Breast epithelium (tissue), 3 donors: ENCODE measurements at regions not wholly inside any gene's neighbourhood (a gene's known extent, or its start where the extent isn't known, plus 50 kb on each side); places are given as distances from the start of the nearest gene placed in this dataset.

Source experiments
- CTCF ChIP-seq, 3 donors: fragments of 450-650 bp; IDR thresholded peaks; one replicate each; pipeline ENCODE4 v1.5.1; 2016 to 2017; ENCODE audit warnings: antibody characterized with exemption in 3 of 3, mild to moderate bottlenecking in 3 of 3, moderate library complexity in 3 of 3
- POLR2A ChIP-seq: fragments of 450-650 bp; IDR thresholded peaks from one replicate; pipeline ENCODE4 v1.6.1; 2016; ENCODE audit warnings: antibody characterized with exemption, mild to moderate bottlenecking, moderate library complexity
- POLR2AphosphoS5 ChIP-seq, 3 donors: sonication (generic); formaldehyde crosslinking; IDR thresholded peaks; one replicate each; pipeline ENCODE4 v1.6.1; 2017; ENCODE audit warnings: antibody characterized with exemption in 3 of 3

- no peak for TF ChIP-seq POLR2AphosphoS5 (IDR thresholded peaks at IDR 0.05)
- no peak for TF ChIP-seq CTCF (IDR thresholded peaks at IDR 0.05)
- TF ChIP-seq POLR2A: no peak
Observed at GRCh38 chr6:118708744-118709143, 57.4 kb upstream of the CEP85L start.
